DMS53 (cell line): ENCODE measurements at regions not wholly inside any gene's neighbourhood (a gene's known extent, or its start where the extent isn't known, plus 50 kb on each side); places are given as distances from the start of the nearest gene placed in this dataset.
"Not testable (repeated sequence)": the region's sequence is repeated elsewhere in the genome, so short reads cannot be mapped to it uniquely, and the experiment has no call there.

Source experiments
- DNase-seq: peaks from one replicate; lab custom pipeline; 2025; lab: John Stamatoyannopoulos, UW

DNA sequence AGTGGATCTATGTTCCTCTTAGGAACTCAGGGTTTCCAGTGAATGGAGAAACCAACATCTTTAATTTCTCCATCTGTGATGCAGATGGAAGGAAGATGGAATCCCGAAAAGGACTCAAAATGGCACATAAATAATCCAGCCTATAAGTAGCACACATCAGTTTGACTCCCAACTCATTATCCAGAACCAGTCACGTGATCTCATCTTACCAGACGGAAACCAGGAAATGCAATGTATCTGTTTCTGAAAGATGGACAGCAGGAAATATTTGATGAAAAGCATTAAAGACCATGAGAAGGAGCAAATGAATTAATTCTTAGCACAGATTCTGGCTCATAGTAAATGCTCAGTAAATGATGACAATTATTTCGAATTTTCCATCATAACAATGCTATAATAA is 443.1 kb upstream of the FMR1 start:
- DNase-seq: no peak

DNA sequence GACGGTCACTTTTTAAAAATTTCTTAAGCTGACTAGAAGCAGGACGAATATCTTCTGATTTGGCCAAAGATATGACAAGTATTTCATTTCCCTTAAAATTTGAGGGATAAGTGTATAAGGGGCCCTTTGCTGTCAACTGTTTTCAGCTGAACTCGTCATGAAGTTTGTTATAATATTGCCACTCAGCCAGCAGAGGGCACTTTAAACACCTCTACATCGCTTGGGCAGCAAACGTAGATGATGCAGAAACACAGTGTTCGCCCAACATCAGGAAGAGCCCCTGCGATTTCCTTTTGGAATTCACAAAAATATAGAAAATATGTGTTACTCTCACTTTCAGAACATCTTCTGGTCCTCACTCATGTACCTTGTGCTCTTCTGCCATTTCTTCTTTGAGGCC is 435.7 kb upstream of the FMR1 start:
- peak; percentile 60 for DNase-seq

GRCh38 chrX:147478899-147479298 is 432.8 kb upstream of the FMR1 start:
- DNase-seq: no peak

GRCh38 chrX:147485207-147485606 is 426.5 kb upstream of the FMR1 start:
- DNase-seq: no peak

DNA sequence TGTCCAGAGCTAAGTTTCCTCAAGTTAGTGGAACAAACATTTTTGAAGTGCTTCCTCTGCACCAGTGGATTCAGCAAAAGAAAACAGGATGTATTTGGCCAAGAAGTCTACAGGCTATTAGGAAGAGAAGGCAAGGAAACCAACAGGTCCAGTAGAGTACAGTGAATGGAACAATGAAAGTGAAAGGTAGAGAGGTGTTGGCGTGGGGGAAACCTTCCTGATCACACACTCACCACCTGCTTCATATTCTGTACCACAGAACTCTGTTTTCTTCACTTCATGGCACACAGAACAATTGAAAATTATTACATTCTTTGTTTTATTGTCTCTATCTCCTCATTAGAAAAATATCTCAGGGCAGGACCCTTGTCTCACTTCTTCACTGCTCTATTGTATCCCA is 417.4 kb upstream of the FMR1 start:
- no peak for DNase-seq

DNA sequence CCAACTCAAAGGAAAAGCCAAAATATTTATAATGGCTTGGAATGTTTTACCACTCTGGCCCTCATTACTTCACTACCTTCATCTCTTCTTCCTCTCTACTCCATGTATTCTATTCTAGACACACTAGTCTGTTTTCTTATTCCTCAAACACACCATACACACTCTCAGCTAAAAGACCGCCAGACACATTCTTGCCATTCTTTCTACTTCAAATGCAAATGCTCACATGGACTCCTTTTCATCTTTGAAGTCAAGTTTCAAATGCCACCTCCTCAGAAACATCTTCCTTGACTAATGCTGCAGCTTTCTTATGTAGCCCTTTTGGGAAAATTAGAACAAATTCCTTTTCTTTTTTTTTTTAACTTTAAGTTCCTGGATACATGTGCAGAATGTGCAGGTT is 412.9 kb upstream of the FMR1 start:
- no peak for DNase-seq

GRCh38 chrX:147522981-147523380 is 388.7 kb upstream of the FMR1 start:
- no peak for DNase-seq

- no peak for DNase-seq
Measured at GRCh38 chrX:147533426-147533825, 378.3 kb upstream of the FMR1 start.

DNA sequence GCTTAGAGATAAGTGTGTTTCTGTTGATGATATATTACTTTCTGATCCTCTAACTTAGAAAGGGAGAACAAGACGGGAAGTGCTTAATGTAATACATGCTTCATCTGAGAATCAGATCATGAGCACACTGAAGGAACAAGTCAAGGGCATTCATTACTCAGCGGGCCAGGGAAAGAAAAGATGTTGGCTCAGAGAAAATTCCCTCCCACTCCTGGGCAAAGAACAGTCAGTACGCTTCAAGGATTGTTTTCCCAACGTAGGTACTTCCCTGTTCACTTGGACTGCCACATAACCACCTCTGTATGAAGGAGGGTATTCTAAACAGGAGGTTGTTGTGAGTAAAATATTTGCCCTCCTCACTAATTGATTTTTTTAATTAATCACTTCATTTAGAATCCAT is 374.5 kb upstream of the FMR1 start:
- DNase-seq: no peak

DNA sequence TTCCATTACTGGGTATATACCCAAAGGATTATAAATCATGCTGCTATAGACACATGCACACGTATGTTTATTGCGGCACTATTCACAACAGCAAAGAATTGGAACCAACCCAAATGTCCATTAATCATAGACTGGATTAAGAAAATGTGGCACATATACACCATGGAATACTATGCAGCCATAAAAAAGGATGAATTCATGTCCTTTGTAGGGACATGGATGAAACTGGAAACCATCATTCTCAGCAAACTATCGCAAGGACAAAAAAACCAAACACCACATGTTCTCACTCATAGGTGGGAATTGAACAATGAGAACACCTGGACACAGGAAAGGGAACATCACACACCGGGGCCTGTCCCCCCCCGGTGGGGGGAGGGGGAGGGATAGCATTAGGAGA is 363.7 kb upstream of the FMR1 start:
- DNase-seq: not testable (repeated sequence)

DNA sequence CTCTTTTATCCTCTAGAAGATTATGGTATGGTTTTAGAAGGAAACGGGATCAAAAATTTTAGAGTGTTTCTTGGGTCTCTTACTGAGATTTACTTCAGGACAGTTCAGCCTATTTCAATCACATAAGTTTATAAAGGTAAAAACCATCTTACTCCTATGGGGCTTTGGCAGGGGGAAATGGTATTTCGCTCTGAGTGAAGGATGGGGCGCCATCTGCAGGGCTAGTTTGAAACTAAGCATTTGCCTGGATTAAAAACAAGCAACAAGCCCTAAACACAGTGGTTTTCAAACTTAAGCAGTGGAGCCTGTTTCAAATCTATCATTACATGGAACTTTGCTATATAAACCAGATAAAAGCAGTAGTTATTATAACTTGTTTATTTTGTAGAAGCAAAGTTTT is 361.5 kb upstream of the FMR1 start:
- peak; percentile 47 for DNase-seq

DNA sequence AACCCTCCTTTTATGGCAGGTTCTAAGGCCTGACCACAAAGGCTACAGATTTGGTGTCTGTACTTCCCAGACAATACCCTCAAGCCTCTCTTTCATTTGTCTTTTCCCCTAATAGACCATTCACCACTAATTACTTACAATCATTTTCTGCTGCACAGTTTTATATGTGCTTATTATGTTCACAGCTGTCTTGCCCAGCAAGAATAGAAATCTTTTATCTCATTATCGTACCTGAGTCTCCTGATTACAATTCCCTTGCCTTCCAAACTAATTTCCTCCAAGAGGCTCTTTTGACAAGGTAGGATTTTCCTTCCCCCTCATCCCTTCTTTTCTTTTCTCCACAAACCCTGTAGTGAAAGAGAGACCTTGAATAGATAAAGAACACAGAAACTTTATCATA is 352.5 kb upstream of the FMR1 start:
- no peak for DNase-seq

DNA sequence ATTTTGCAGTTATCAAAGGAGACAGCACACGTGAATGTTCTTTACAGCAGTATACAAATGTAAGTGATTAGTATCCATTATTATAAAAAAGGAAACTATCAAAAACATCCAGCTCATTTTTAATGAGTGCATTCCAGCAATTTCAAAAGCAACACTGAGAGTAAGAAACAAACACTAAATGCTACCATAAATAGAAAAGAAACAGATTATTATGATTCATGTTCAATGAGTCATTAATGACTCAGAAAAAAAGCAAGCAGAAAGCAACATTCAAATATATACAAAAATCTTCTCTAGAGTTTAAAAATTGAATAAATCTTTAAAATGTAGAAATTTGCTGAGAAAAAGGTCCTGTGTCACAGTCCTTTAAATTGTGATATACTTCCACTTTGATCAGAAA is 346.5 kb upstream of the FMR1 start:
- DNase-seq: no peak

DNA sequence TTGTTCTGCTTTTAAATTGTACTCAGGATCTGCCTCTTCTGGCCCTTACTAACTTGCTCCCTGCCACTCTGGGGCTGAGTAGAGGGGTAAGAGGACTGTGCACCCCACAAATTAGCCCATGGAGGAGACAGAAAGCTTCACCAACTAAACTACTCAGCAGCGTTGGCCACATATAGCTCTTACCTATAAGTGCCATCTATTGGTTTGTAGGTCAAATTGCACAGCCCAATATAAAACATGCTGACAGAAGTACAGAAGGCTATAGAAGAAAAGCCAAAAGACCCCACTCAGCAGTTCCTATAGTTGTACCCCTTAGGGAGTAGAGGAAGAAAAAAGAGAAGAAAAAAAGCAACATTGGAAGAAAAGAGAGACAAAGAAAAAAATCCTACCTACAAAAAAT is 341.2 kb upstream of the FMR1 start:
- DNase-seq: no peak

- no peak for DNase-seq
Measured at GRCh38 chrX:147573266-147573665, 338.5 kb upstream of the FMR1 start.

- DNase-seq: peak; percentile 18
Measured at GRCh38 chrX:147602176-147602696, 309.5 kb upstream of the FMR1 start.

- no peak for DNase-seq
Measured at GRCh38 chrX:147626605-147627004, 285.1 kb upstream of the FMR1 start.

- no peak for DNase-seq
Measured at GRCh38 chrX:147635186-147635585, 276.5 kb upstream of the FMR1 start.

DNA sequence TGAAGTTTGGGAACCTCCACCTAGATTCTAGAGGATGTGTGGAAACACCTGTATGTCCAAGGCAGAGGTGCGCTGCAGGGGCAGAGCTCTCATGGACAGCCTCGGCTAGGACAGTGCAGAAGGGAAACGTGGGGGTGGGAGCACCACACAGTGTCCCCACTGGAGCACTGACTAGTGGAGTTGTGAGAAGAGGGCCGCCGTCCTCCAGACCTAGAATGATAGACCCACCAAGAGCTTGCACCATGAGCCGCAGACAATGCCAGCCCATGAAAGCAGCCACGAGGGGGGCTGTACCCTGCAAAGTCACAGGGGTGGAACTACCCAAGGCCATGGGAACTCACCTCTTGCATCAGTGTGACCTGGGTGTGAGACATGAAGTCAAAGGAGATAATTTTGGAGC is 274.5 kb upstream of the FMR1 start:
- DNase-seq: no peak

DNA sequence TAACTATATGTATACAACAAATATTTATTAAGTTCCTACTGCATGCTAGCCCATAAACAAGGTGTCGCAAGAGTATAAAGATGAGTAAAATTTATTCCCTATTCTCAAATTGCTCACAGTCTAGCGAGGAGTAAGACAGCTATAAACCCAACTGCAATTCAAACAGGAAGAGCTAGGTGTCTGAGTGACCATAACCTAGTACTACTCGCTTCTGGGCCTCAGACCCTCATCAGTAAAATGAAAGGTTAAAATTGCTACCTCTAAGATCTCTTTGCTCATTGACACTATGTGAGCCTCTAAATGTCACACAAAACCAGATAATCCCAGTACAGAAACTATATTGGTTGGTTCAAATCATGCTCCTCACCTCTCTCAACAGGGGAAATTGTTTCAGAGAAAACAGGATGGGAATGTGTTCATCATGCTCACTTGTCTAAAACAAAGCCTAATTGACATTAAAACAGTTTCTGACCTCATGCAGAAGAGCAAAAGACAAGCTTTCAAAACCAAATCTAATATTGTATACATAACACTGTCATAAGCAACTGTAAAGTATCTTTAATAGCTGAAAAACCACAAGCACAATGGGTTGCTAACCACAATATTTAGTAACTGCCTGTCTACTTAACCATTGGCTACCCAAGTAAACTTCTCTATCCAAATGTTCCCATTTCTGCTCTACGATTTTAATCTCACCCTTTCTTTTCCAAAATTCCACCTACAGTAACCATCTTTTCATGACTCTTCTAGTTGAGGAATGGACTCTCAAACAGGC is 264.6 kb upstream of the FMR1 start:
- no peak for DNase-seq

- DNase-seq: no peak
Measured at GRCh38 chrX:147675819-147676218, 235.9 kb upstream of the FMR1 start.

DNA sequence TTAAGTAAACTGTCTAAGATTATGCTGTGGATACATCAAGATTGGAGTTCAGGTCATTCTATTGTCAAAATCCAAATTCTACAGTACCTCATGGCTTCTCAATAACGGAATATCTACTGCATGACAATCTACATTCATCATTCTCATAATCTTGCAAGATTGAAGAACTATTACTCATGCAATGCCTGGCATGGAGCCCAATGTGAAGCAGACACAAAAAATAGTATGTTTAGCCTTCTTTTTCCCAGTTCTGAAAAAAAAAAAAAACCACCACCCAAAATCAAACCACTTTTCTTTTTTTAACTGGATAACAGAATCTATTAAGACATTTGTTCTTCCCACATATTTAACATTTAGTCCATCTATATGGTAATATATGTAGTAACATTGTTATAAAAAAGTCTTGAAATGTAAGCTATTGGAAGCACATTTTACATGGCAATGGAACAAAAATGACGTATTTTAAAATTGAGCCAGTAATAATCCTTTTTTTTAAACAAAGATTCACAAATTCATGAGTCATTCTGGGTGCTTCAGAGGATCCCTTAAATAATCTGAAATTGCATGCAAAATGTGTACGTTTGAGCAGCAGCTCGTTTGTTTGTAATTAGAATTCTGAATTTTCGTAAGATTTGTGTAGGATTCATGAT is 232.2 kb upstream of the FMR1 start:
- no peak for DNase-seq

GRCh38 chrX:147680251-147680650 is 231.5 kb upstream of the FMR1 start:
- no peak for DNase-seq

- no peak for DNase-seq
Measured at GRCh38 chrX:147693511-147693910, 218.2 kb upstream of the FMR1 start.
